ENCODE measurements at regions not wholly inside any gene's neighbourhood (a gene's known extent, or its start where the extent isn't known, plus 50 kb on each side); places are given as distances from the start of the nearest gene placed in this dataset.

GRCh38 chr1:199112365-199112764 lies 473.5 kb downstream of the PTPRC start:
- Histone ChIP-seq H3K4me2 (ENCODE audit: low read length) (no peak overlapping the region), H3K36me3 (ENCODE audit: insufficient read depth, low read length) (no peaks in the 10 kb centered on the region), H3F3A (ENCODE audit: insufficient read depth, low read length, poor library complexity, severe bottlenecking) (no peaks in the 10 kb centered on the region), H3K9me2 (ENCODE audit: insufficient read depth, low read length) (no peaks in the 10 kb centered on the region), H3K9ac (ENCODE audit: low read length) (no peak overlapping the region), H3K27ac (ENCODE audit: low read length) (no peak overlapping the region), H3K9me3 (ENCODE audit: low read length) (no peaks in the 10 kb centered on the region), H3K79me2 (replicated peaks; ENCODE audit: insufficient read depth, low read length) (no peaks in the 10 kb centered on the region), H3K27me3 (ENCODE audit: insufficient read depth, low read depth, low read length) (no peaks in the 10 kb centered on the region), H4K20me1 (ENCODE audit: insufficient read depth) (no peaks in the 10 kb centered on the region), H3K4me3 (ENCODE audit: low read length) (no peak overlapping the region), H2AFZ (ENCODE audit: low read depth, low read length) (no peak overlapping the region)
- TF ChIP-seq POLR2AphosphoS5 (IDR thresholded peaks at IDR 0.05) (no peak), TAF1 (IDR thresholded peaks at IDR 0.05; ENCODE audit: low read depth) (no peak), REST (IDR thresholded peaks at IDR 0.05; ENCODE audit: borderline replicate concordance) (no peak), EP300 (conservative IDR thresholded peaks at IDR 0.05; ENCODE audit: poor library complexity, severe bottlenecking) (no peak)

GRCh38 chr1:199113265-199113869 lies 474.5 kb downstream of the PTPRC start:
- Histone ChIP-seq H3K9me2 (ENCODE audit: insufficient read depth, low read length) (no peaks in the 10 kb centered on the region), H3K9ac (ENCODE audit: low read length) (no peak overlapping the region), H3K9me3 (ENCODE audit: low read length) (no peaks in the 10 kb centered on the region), H3K27me3 (ENCODE audit: insufficient read depth, low read depth, low read length) (no peaks in the 10 kb centered on the region), H3F3A (ENCODE audit: insufficient read depth, low read length, poor library complexity, severe bottlenecking) (no peaks in the 10 kb centered on the region), H3K36me3 (ENCODE audit: insufficient read depth, low read length) (no peaks in the 10 kb centered on the region), H3K4me3 (ENCODE audit: low read length) (no peak overlapping the region), H3K4me2 (ENCODE audit: low read length) (no peak overlapping the region), H4K20me1 (ENCODE audit: insufficient read depth) (no peaks in the 10 kb centered on the region), H3K79me2 (replicated peaks; ENCODE audit: insufficient read depth, low read length) (no peaks in the 10 kb centered on the region), H2AFZ (ENCODE audit: low read depth, low read length) (no peak overlapping the region), H3K27ac (ENCODE audit: low read length) (no peak overlapping the region)
- peak; percentile 45 for TF ChIP-seq CTCF (IDR thresholded peaks at IDR 0.05; ENCODE audit: poor library complexity, severe bottlenecking)
- no peak for TF ChIP-seq SMC3 (conservative IDR thresholded peaks at IDR 0.05; ENCODE audit: poor library complexity)
- peak; percentile 31 for TF ChIP-seq RAD21 (conservative IDR thresholded peaks at IDR 0.05)

GRCh38 chr1:199116488-199116887 lies 477.6 kb downstream of the PTPRC start:
- Histone ChIP-seq H3K36me3 (ENCODE audit: insufficient read depth, low read length) (no peaks in the 10 kb centered on the region), H3K79me2 (replicated peaks; ENCODE audit: insufficient read depth, low read length) (no peaks in the 10 kb centered on the region), H3K4me2 (ENCODE audit: low read length) (no peak overlapping the region), H3K9ac (ENCODE audit: low read length) (no peak overlapping the region), H3F3A (ENCODE audit: insufficient read depth, low read length, poor library complexity, severe bottlenecking) (no peaks in the 10 kb centered on the region), H2AFZ (ENCODE audit: low read depth, low read length) (no peak overlapping the region), H3K4me3 (ENCODE audit: low read length) (no peak overlapping the region), H3K9me2 (ENCODE audit: insufficient read depth, low read length) (no peaks in the 10 kb centered on the region), H3K27ac (ENCODE audit: low read length) (no peak overlapping the region), H4K20me1 (ENCODE audit: insufficient read depth) (no peaks in the 10 kb centered on the region), H3K9me3 (ENCODE audit: low read length) (no peaks in the 10 kb centered on the region), H3K27me3 (ENCODE audit: insufficient read depth, low read depth, low read length) (no peaks in the 10 kb centered on the region)
- TF ChIP-seq CTCF (IDR thresholded peaks at IDR 0.05; ENCODE audit: poor library complexity, severe bottlenecking) (no peak), EP300 (conservative IDR thresholded peaks at IDR 0.05; ENCODE audit: poor library complexity, severe bottlenecking) (no peak), EZH2 (IDR thresholded peaks at IDR 0.05; ENCODE audit: borderline replicate concordance, insufficient read depth, low read length, poor library complexity, severe bottlenecking) (no peak), REST (IDR thresholded peaks at IDR 0.05; ENCODE audit: borderline replicate concordance) (no peak), RAD21 (conservative IDR thresholded peaks at IDR 0.05) (no peak), MXI1 (conservative IDR thresholded peaks at IDR 0.05; ENCODE audit: poor library complexity, severe bottlenecking) (no peak), TAF1 (IDR thresholded peaks at IDR 0.05; ENCODE audit: low read depth) (no peak), SMC3 (conservative IDR thresholded peaks at IDR 0.05; ENCODE audit: poor library complexity) (no peak), POLR2AphosphoS5 (IDR thresholded peaks at IDR 0.05) (no peak)

Data from neural cell (in vitro differentiated cells).